Breast epithelium (tissue), 4 donors: ENCODE measurements at regions not wholly inside any gene's neighbourhood (a gene's known extent, or its start where the extent isn't known, plus 50 kb on each side); places are given as distances from the start of the nearest gene placed in this dataset.

Source experiments
- DNase-seq, 2 donors: peaks; one replicate each; pipeline ENCODE4 v3.0.0-alpha.2; 2019; ENCODE audit warnings: low spot score in 2 of 2
- H3K27ac ChIP-seq, 2 donors: fragments of 200-600 bp; sonication (generic) in 1 of 2; one replicate each; pipeline ENCODE4 v1.5.1; 2016 to 2019; ENCODE audit warnings: mild to moderate bottlenecking in 1 of 2
- H3K27me3 ChIP-seq, 2 donors: fragments of 200-600 bp; sonication (generic) in 1 of 2; one replicate each; pipeline versions ENCODE4 v1.5.1 to v1.6.0; 2017 to 2019; ENCODE audit warnings: control low read depth in 1 of 2, mild to moderate bottlenecking in 1 of 2
- H3K36me3 ChIP-seq: fragments of 200-600 bp; one replicate; pipeline ENCODE4 v1.5.1; 2019
- H3K4me1 ChIP-seq, 2 donors: fragments of 200-600 bp; sonication (generic); one replicate each; pipeline ENCODE4 v1.5.1; 2016 to 2019; ENCODE audit warnings: control low read depth in 1 of 2
- H3K4me3 ChIP-seq, 3 donors: fragments of 200-600 bp; sonication (generic); 1 replicate in 2 of 3; 2 replicates in 1 of 3; pipeline ENCODE4 v1.5.1; 2016 to 2019; ENCODE audit warnings: mild to moderate bottlenecking in 3 of 3, moderate library complexity in 2 of 3
- H3K9me3 ChIP-seq, 2 donors: fragments of 200-600 bp; sonication (generic) in 1 of 2; one replicate each; pipeline ENCODE4 v1.5.1; 2016 to 2019; ENCODE audit warnings: control low read depth in 1 of 2
- CTCF ChIP-seq, 3 donors: fragments of 450-650 bp; IDR thresholded peaks; one replicate each; pipeline ENCODE4 v1.5.1; 2016 to 2017; ENCODE audit warnings: antibody characterized with exemption in 3 of 3, mild to moderate bottlenecking in 3 of 3, moderate library complexity in 3 of 3
- POLR2A ChIP-seq: fragments of 450-650 bp; IDR thresholded peaks from one replicate; pipeline ENCODE4 v1.6.1; 2016; ENCODE audit warnings: antibody characterized with exemption, mild to moderate bottlenecking, moderate library complexity
- POLR2AphosphoS5 ChIP-seq, 3 donors: sonication (generic); formaldehyde crosslinking; IDR thresholded peaks; one replicate each; pipeline ENCODE4 v1.6.1; 2017; ENCODE audit warnings: antibody characterized with exemption in 3 of 3
- intact Hi-C: fragments of 100-400 bp; cut with DNase I; formaldehyde crosslinking; loops from one replicate; pipeline ENCODE4 v1.15.1; 2023; ENCODE audit warnings: low total_unique reads

- Histone ChIP-seq H3K4me1 (no peaks in the 10 kb centered on the region), H3K27ac (no peak overlapping the region), H3K27me3 (no peaks in the 10 kb centered on the region), H3K36me3 (no peaks in the 10 kb centered on the region), H3K9me3 (peaks cover 0 to 3% of the 10 kb centered on the region in 2 donors), H3K4me3 (no peak overlapping the region)
- DNase-seq, result no peak
- intact Hi-C loops, result no loop called here
- TF ChIP-seq CTCF (IDR thresholded peaks at IDR 0.05) (no peak), POLR2A (no peak), POLR2AphosphoS5 (IDR thresholded peaks at IDR 0.05) (no peak)
Observed at GRCh38 chr4:114076899-114077570, 97.6 kb upstream of the ARSJ start.

GRCh38 chr4:114077610-114078009 is 98.2 kb upstream of the ARSJ start:
- intact Hi-C loops, result no loop called here
- H3K4me3 ChIP-seq, result no peak overlapping the region
- DNase-seq, result no peak

GRCh38 chr4:114078636-114079035 is 99.2 kb upstream of the ARSJ start:
- DNase-seq, result no peak
- no peak overlapping the region for H3K27ac ChIP-seq
- H3K36me3 ChIP-seq, result no peaks in the 10 kb centered on the region
- TF ChIP-seq CTCF (IDR thresholded peaks at IDR 0.05) (no peak), POLR2AphosphoS5 (IDR thresholded peaks at IDR 0.05) (no peak), POLR2A (no peak)
- intact Hi-C loops, result no loop called here
- H3K4me1 ChIP-seq, result no peaks in the 10 kb centered on the region
- peaks cover 0 to 3% of the 10 kb centered on the region in 2 donors for H3K9me3 ChIP-seq
- no peaks in the 10 kb centered on the region for H3K27me3 ChIP-seq
- H3K4me3 ChIP-seq, result no peak overlapping the region

More at GRCh38 chr4:114077610-114078009, 98.2 kb upstream of the ARSJ start:
- Histone ChIP-seq H3K36me3 (no peaks in the 10 kb centered on the region), H3K27me3 (no peaks in the 10 kb centered on the region), H3K9me3 (peaks cover 0 to 3% of the 10 kb centered on the region in 2 donors), H3K27ac (no peak overlapping the region), H3K4me1 (no peaks in the 10 kb centered on the region)
- TF ChIP-seq POLR2A (no peak), POLR2AphosphoS5 (IDR thresholded peaks at IDR 0.05) (no peak), CTCF (IDR thresholded peaks at IDR 0.05) (no peak)

- DNase-seq, result no peak
- TF ChIP-seq POLR2A (no peak), POLR2AphosphoS5 (IDR thresholded peaks at IDR 0.05) (no peak)
- no peaks in the 10 kb centered on the region for H3K9me3 ChIP-seq
- no peaks in the 10 kb centered on the region for H3K27me3 ChIP-seq
- no peaks in the 10 kb centered on the region for H3K36me3 ChIP-seq
- H3K4me1 ChIP-seq, result no peaks in the 10 kb centered on the region
- intact Hi-C loops, result no loop called here
- no peak overlapping the region for H3K4me3 ChIP-seq
- H3K27ac ChIP-seq, result no peak overlapping the region
Observed at GRCh38 chr4:114081783-114082182, 102.3 kb upstream of the ARSJ start.

- Histone ChIP-seq H3K4me3 (no peak overlapping the region), H3K27me3 (no peaks in the 10 kb centered on the region), H3K4me1 (no peaks in the 10 kb centered on the region), H3K27ac (no peak overlapping the region), H3K36me3 (no peaks in the 10 kb centered on the region), H3K9me3 (no peaks in the 10 kb centered on the region)
- no peak for DNase-seq
- TF ChIP-seq POLR2A (no peak), POLR2AphosphoS5 (IDR thresholded peaks at IDR 0.05) (no peak)
- intact Hi-C loops, result no loop called here
Observed at GRCh38 chr4:114082348-114082747, 102.9 kb upstream of the ARSJ start.

- Histone ChIP-seq H3K4me1 (no peaks in the 10 kb centered on the region), H3K27me3 (no peaks in the 10 kb centered on the region), H3K9me3 (no peaks in the 10 kb centered on the region), H3K4me3 (no peak overlapping the region), H3K27ac (no peak overlapping the region), H3K36me3 (no peaks in the 10 kb centered on the region)
- DNase-seq, result no peak
- intact Hi-C loops, result no loop called here
- TF ChIP-seq POLR2AphosphoS5 (IDR thresholded peaks at IDR 0.05), result no peak
- TF ChIP-seq CTCF (IDR thresholded peaks at IDR 0.05), result no peak
- TF ChIP-seq POLR2A, result no peak
Observed at GRCh38 chr4:114085611-114086345, 106.3 kb upstream of the ARSJ start.
